ENCODE measurements at regions not wholly inside any gene's neighbourhood (a gene's known extent, or its start where the extent isn't known, plus 50 kb on each side); places are given as distances from the start of the nearest gene placed in this dataset.

DNA sequence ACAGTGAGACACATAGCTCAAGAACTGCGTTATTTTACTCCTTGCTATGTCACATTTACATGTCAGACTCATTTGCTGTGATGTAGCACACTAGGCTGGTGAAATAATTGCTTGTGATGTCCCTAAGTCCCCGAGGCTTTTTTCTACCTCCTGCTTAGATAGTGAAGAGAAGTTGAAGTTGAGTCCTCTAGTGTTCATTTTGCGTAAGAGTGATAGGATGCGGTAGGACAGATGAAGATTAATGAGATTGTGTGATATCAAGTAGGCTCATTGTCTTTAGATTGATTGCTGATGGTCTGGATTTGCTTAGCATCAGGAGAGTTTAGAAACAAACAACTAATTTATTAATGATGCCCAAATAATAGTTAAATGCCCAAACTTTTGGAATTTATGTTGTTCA, 173.6 kb upstream of the NUDT6 start:
- no peak for TF ChIP-seq POLR2A (IDR thresholded peaks at IDR 0.05)
- no peak for TF ChIP-seq EP300 (IDR thresholded peaks at IDR 0.05; ENCODE audit: low read depth)
